ENCODE measurements at regions not wholly inside any gene's neighbourhood (a gene's known extent, or its start where the extent isn't known, plus 50 kb on each side); places are given as distances from the start of the nearest gene placed in this dataset.

- intact Hi-C loops (cut with micrococcal nuclease), result no loop called here
- Mint-ChIP-seq H3K36me3 (ENCODE audit: low read depth) (no peaks in the 10 kb centered on the region), H3K9me3 (no peaks in the 10 kb centered on the region), H3K27ac (no peak overlapping the region), H3K4me1 (ENCODE audit: low read depth) (no peaks in the 10 kb centered on the region), H3K27me3 (ENCODE audit: insufficient read depth) (no peaks in the 10 kb centered on the region), H3K4me3 (no peak overlapping the region)
- no peak for DNase-seq (ENCODE audit: low spot score)
Observed at GRCh38 chr3:116951610-116952009, 242.0 kb downstream of the TUSC7 start.

- H3K27ac Mint-ChIP-seq, result no peak overlapping the region
- no peaks in the 10 kb centered on the region for H3K9me3 Mint-ChIP-seq
- H3K36me3 Mint-ChIP-seq (ENCODE audit: low read depth), result no peaks in the 10 kb centered on the region
- intact Hi-C loops (cut with micrococcal nuclease), result no loop called here
- H3K4me3 Mint-ChIP-seq, result no peak overlapping the region
- H3K27me3 Mint-ChIP-seq (ENCODE audit: insufficient read depth), result no peaks in the 10 kb centered on the region
- H3K4me1 Mint-ChIP-seq (ENCODE audit: low read depth), result no peaks in the 10 kb centered on the region
- no peak for DNase-seq (ENCODE audit: low spot score)
Observed at GRCh38 chr3:116958291-116958690, 248.7 kb downstream of the TUSC7 start.

GRCh38 chr3:116961106-116961505 lies 251.5 kb downstream of the TUSC7 start:
- intact Hi-C loops (cut with micrococcal nuclease), result no loop called here
- DNase-seq (ENCODE audit: low spot score), result no peak
- Mint-ChIP-seq H3K36me3 (ENCODE audit: low read depth) (no peaks in the 10 kb centered on the region), H3K27me3 (ENCODE audit: insufficient read depth) (no peaks in the 10 kb centered on the region), H3K27ac (no peak overlapping the region), H3K4me3 (no peak overlapping the region), H3K4me1 (ENCODE audit: low read depth) (no peaks in the 10 kb centered on the region), H3K9me3 (no peaks in the 10 kb centered on the region)

- no peaks in the 10 kb centered on the region for H3K27me3 Mint-ChIP-seq (ENCODE audit: insufficient read depth)
- H3K4me3 Mint-ChIP-seq, result no peak overlapping the region
- no peak for DNase-seq (ENCODE audit: low spot score)
- H3K4me1 Mint-ChIP-seq (ENCODE audit: low read depth), result no peaks in the 10 kb centered on the region
- H3K36me3 Mint-ChIP-seq (ENCODE audit: low read depth), result no peaks in the 10 kb centered on the region
- intact Hi-C loops (cut with micrococcal nuclease), result no loop called here
- no peaks in the 10 kb centered on the region for H3K9me3 Mint-ChIP-seq
- H3K27ac Mint-ChIP-seq, result no peak overlapping the region
Observed at GRCh38 chr3:116963802-116964201, 254.2 kb downstream of the TUSC7 start.

GRCh38 chr3:116966649-116967048 lies 257.1 kb downstream of the TUSC7 start:
- Mint-ChIP-seq H3K27me3 (ENCODE audit: insufficient read depth) (no peaks in the 10 kb centered on the region), H3K9me3 (no peaks in the 10 kb centered on the region), H3K4me3 (no peak overlapping the region), H3K27ac (no peak overlapping the region), H3K36me3 (ENCODE audit: low read depth) (no peaks in the 10 kb centered on the region), H3K4me1 (ENCODE audit: low read depth) (no peaks in the 10 kb centered on the region)
- DNase-seq (ENCODE audit: low spot score), result no peak
- intact Hi-C loops (cut with micrococcal nuclease), result no loop called here

GRCh38 chr3:116969135-116969534 lies 259.6 kb downstream of the TUSC7 start:
- no peak overlapping the region for H3K27ac Mint-ChIP-seq
- no peaks in the 10 kb centered on the region for H3K27me3 Mint-ChIP-seq (ENCODE audit: insufficient read depth)
- H3K4me1 Mint-ChIP-seq (ENCODE audit: low read depth), result no peaks in the 10 kb centered on the region
- no peak for DNase-seq (ENCODE audit: low spot score)
- H3K4me3 Mint-ChIP-seq, result no peak overlapping the region
- intact Hi-C loops (cut with micrococcal nuclease), result no loop called here
- no peaks in the 10 kb centered on the region for H3K9me3 Mint-ChIP-seq
- no peaks in the 10 kb centered on the region for H3K36me3 Mint-ChIP-seq (ENCODE audit: low read depth)

GRCh38 chr3:116969646-116970045 lies 260.1 kb downstream of the TUSC7 start:
- intact Hi-C loops (cut with micrococcal nuclease), result no loop called here
- no peaks in the 10 kb centered on the region for H3K4me1 Mint-ChIP-seq (ENCODE audit: low read depth)
- no peak for DNase-seq (ENCODE audit: low spot score)

GRCh38 chr3:116971531-116971930 lies 262.0 kb downstream of the TUSC7 start:
- no peaks in the 10 kb centered on the region for H3K4me1 Mint-ChIP-seq (ENCODE audit: low read depth)
- DNase-seq (ENCODE audit: low spot score), result no peak
- no peaks in the 10 kb centered on the region for H3K27me3 Mint-ChIP-seq (ENCODE audit: insufficient read depth)
- no peak overlapping the region for H3K27ac Mint-ChIP-seq
- no peaks in the 10 kb centered on the region for H3K9me3 Mint-ChIP-seq
- intact Hi-C loops (cut with micrococcal nuclease), result no loop called here
- H3K4me3 Mint-ChIP-seq, result no peak overlapping the region
- H3K36me3 Mint-ChIP-seq (ENCODE audit: low read depth), result no peaks in the 10 kb centered on the region

More at GRCh38 chr3:116969646-116970045, 260.1 kb downstream of the TUSC7 start:
- Mint-ChIP-seq H3K27me3 (ENCODE audit: insufficient read depth) (no peaks in the 10 kb centered on the region), H3K36me3 (ENCODE audit: low read depth) (no peaks in the 10 kb centered on the region), H3K27ac (no peak overlapping the region), H3K9me3 (no peaks in the 10 kb centered on the region), H3K4me3 (no peak overlapping the region)

GRCh38 chr3:116974702-116975101 lies 265.1 kb downstream of the TUSC7 start:
- Mint-ChIP-seq H3K27me3 (ENCODE audit: insufficient read depth) (no peaks in the 10 kb centered on the region), H3K9me3 (no peaks in the 10 kb centered on the region), H3K4me3 (no peak overlapping the region), H3K4me1 (ENCODE audit: low read depth) (no peaks in the 10 kb centered on the region), H3K36me3 (ENCODE audit: low read depth) (no peaks in the 10 kb centered on the region), H3K27ac (no peak overlapping the region)
- DNase-seq (ENCODE audit: low spot score), result no peak
- intact Hi-C loops (cut with micrococcal nuclease), result no loop called here

GRCh38 chr3:116977441-116977840 lies 267.9 kb downstream of the TUSC7 start:
- Mint-ChIP-seq H3K27me3 (ENCODE audit: insufficient read depth) (no peaks in the 10 kb centered on the region), H3K4me1 (ENCODE audit: low read depth) (no peaks in the 10 kb centered on the region), H3K4me3 (no peak overlapping the region), H3K36me3 (ENCODE audit: low read depth) (no peaks in the 10 kb centered on the region), H3K9me3 (no peaks in the 10 kb centered on the region), H3K27ac (no peak overlapping the region)
- intact Hi-C loops (cut with micrococcal nuclease), result no loop called here
- no peak for DNase-seq (ENCODE audit: low spot score)

GRCh38 chr3:116980099-116980498 lies 270.5 kb downstream of the TUSC7 start:
- Mint-ChIP-seq H3K27ac (no peak overlapping the region), H3K4me1 (ENCODE audit: low read depth) (no peaks in the 10 kb centered on the region), H3K27me3 (ENCODE audit: insufficient read depth) (no peaks in the 10 kb centered on the region), H3K4me3 (no peak overlapping the region), H3K36me3 (ENCODE audit: low read depth) (no peaks in the 10 kb centered on the region), H3K9me3 (no peaks in the 10 kb centered on the region)
- intact Hi-C loops (cut with micrococcal nuclease), result no loop called here
- DNase-seq (ENCODE audit: low spot score), result no peak

- Mint-ChIP-seq H3K36me3 (ENCODE audit: low read depth) (no peaks in the 10 kb centered on the region), H3K27ac (no peak overlapping the region)
Observed at GRCh38 chr3:116981089-116981488, 271.5 kb downstream of the TUSC7 start.

GRCh38 chr3:116984301-116984700 lies 274.7 kb downstream of the TUSC7 start:
- Mint-ChIP-seq H3K9me3 (peaks cover 1% of the 10 kb centered on the region), H3K36me3 (ENCODE audit: low read depth) (no peaks in the 10 kb centered on the region), H3K27me3 (ENCODE audit: insufficient read depth) (no peaks in the 10 kb centered on the region), H3K4me3 (no peak overlapping the region), H3K4me1 (ENCODE audit: low read depth) (no peaks in the 10 kb centered on the region), H3K27ac (no peak overlapping the region)
- intact Hi-C loops (cut with micrococcal nuclease), result no loop called here
- DNase-seq (ENCODE audit: low spot score), result no peak

More at GRCh38 chr3:116981089-116981488, 271.5 kb downstream of the TUSC7 start:
- H3K9me3 Mint-ChIP-seq, result no peaks in the 10 kb centered on the region
- no peaks in the 10 kb centered on the region for H3K27me3 Mint-ChIP-seq (ENCODE audit: insufficient read depth)
- no peaks in the 10 kb centered on the region for H3K4me1 Mint-ChIP-seq (ENCODE audit: low read depth)
- no peak overlapping the region for H3K4me3 Mint-ChIP-seq
- intact Hi-C loops (cut with micrococcal nuclease), result no loop called here
- DNase-seq (ENCODE audit: low spot score), result no peak

GRCh38 chr3:116994351-116994879 lies 284.8 kb downstream of the TUSC7 start:
- Mint-ChIP-seq H3K27me3 (ENCODE audit: insufficient read depth) (no peaks in the 10 kb centered on the region), H3K36me3 (ENCODE audit: low read depth) (no peaks in the 10 kb centered on the region), H3K27ac (no peak overlapping the region), H3K9me3 (peaks cover under 1% of the 10 kb centered on the region), H3K4me3 (no peak overlapping the region), H3K4me1 (ENCODE audit: low read depth) (no peaks in the 10 kb centered on the region)
- DNase-seq (ENCODE audit: low spot score), result no peak
- intact Hi-C loops (cut with micrococcal nuclease), result no loop called here
